ENCODE measurements at regions not wholly inside any gene's neighbourhood (a gene's known extent, or its start where the extent isn't known, plus 50 kb on each side); places are given as distances from the start of the nearest gene placed in this dataset.
A peak's percentile ranks its signal among the peaks of the same experiment; 100 is the strongest.

DNA sequence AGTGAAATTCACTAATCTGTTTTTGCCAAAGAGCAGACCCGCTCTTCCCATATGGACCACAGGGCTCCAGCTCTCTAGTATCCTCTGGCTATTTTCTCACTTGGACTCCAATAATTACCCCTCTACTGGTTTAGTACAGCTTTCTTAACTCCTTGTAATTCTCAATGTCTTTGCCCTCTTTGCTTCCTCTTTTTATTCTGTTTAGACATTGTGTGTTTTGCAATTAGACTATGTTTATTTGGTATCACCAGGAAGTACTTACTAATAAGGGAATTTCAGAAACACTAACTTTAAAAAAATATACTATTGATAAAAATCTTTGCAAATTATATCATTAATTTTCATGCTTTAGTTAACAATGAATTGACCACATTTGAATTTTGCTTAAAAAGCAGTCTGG lies 111.6 kb upstream of the OBI1 start:
- H3K4me3 ChIP-seq (ENCODE audit: low read length, poor library complexity, severe bottlenecking), result no peak overlapping the region
- H3K4me1 ChIP-seq (ENCODE audit: insufficient read depth, low read length, poor library complexity, severe bottlenecking), result no peaks in the 10 kb centered on the region
- H3F3A ChIP-seq (ENCODE audit: low read depth), result no peaks in the 10 kb centered on the region
- H3K9ac ChIP-seq (ENCODE audit: low read depth, low read length, poor library complexity, severe bottlenecking), result no peak overlapping the region
- TF ChIP-seq EZH2phosphoT487 (IDR thresholded peaks at IDR 0.05; ENCODE audit: borderline replicate concordance) (no peak), CTCF (conservative IDR thresholded peaks at IDR 0.05; ENCODE audit: low read length) (no peak)
- H2AFZ ChIP-seq (ENCODE audit: low read length), result no peak overlapping the region
- no peaks in the 10 kb centered on the region for H3K27me3 ChIP-seq (ENCODE audit: insufficient read depth, low read length, poor library complexity, severe bottlenecking)
- no peaks in the 10 kb centered on the region for H3K79me2 ChIP-seq (ENCODE audit: insufficient read depth, low read length)
- H3K9me2 ChIP-seq (replicated peaks; ENCODE audit: low read depth, low read length), result no peaks in the 10 kb centered on the region
- no peak overlapping the region for H3K4me2 ChIP-seq (ENCODE audit: low read depth, low read length, poor library complexity, severe bottlenecking)
- no peaks in the 10 kb centered on the region for H4K20me1 ChIP-seq (ENCODE audit: insufficient read depth, low read length, poor library complexity, severe bottlenecking)
- no peaks in the 10 kb centered on the region for H3K36me3 ChIP-seq (ENCODE audit: insufficient read depth, low read length)
- no peaks in the 10 kb centered on the region for H3K9me3 ChIP-seq (ENCODE audit: insufficient read depth, low read depth, low read length)

- no peaks in the 10 kb centered on the region for H3K79me2 ChIP-seq (ENCODE audit: insufficient read depth, low read length)
- H3F3A ChIP-seq (ENCODE audit: low read depth), result no peaks in the 10 kb centered on the region
- H3K9ac ChIP-seq (ENCODE audit: low read depth, low read length, poor library complexity, severe bottlenecking), result no peak overlapping the region
- no peak overlapping the region for H3K4me3 ChIP-seq (ENCODE audit: low read length, poor library complexity, severe bottlenecking)
- no peaks in the 10 kb centered on the region for H3K9me3 ChIP-seq (ENCODE audit: insufficient read depth, low read depth, low read length)
- TF ChIP-seq EZH2phosphoT487 (IDR thresholded peaks at IDR 0.05; ENCODE audit: borderline replicate concordance) (no peak), CTCF (conservative IDR thresholded peaks at IDR 0.05; ENCODE audit: low read length) (no peak)
- H4K20me1 ChIP-seq (ENCODE audit: insufficient read depth, low read length, poor library complexity, severe bottlenecking), result no peaks in the 10 kb centered on the region
- no peaks in the 10 kb centered on the region for H3K4me1 ChIP-seq (ENCODE audit: insufficient read depth, low read length, poor library complexity, severe bottlenecking)
- no peaks in the 10 kb centered on the region for H3K27me3 ChIP-seq (ENCODE audit: insufficient read depth, low read length, poor library complexity, severe bottlenecking)
- no peak overlapping the region for H3K4me2 ChIP-seq (ENCODE audit: low read depth, low read length, poor library complexity, severe bottlenecking)
- H3K36me3 ChIP-seq (ENCODE audit: insufficient read depth, low read length), result no peaks in the 10 kb centered on the region
- no peaks in the 10 kb centered on the region for H3K9me2 ChIP-seq (replicated peaks; ENCODE audit: low read depth, low read length)
- H2AFZ ChIP-seq (ENCODE audit: low read length), result no peak overlapping the region
These were observed 110.0 kb upstream of the OBI1 start for GRCh38 chr13:78768950-78769349.

DNA sequence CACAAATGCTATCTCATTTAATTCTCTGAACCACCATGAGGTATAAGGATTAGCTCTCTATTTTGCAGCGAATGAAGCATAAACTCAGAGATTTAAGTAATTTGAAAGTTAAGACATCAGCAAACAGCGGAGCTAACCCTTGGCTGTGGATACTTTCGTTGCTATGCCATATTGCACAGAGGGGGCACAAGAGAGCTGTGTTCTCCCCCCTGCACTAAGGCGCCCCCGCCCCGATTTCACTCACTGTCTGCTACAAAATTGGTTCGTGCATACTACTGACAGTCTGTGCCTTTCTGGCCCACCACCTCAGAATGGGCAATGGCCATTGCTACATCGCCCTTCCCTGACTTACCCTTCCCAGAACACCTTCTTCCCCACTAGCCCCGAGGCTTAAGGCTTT lies 105.7 kb upstream of the OBI1 start:
- Histone ChIP-seq H3K79me2 (ENCODE audit: insufficient read depth, low read length) (no peaks in the 10 kb centered on the region), H3K36me3 (ENCODE audit: insufficient read depth, low read length) (no peaks in the 10 kb centered on the region), H3K4me1 (ENCODE audit: insufficient read depth, low read length, poor library complexity, severe bottlenecking) (no peaks in the 10 kb centered on the region), H3K9me3 (ENCODE audit: insufficient read depth, low read depth, low read length) (no peaks in the 10 kb centered on the region), H2AFZ (ENCODE audit: low read length) (no peak overlapping the region), H3K9me2 (replicated peaks; ENCODE audit: low read depth, low read length) (no peaks in the 10 kb centered on the region), H3F3A (ENCODE audit: low read depth) (no peaks in the 10 kb centered on the region), H4K20me1 (ENCODE audit: insufficient read depth, low read length, poor library complexity, severe bottlenecking) (no peaks in the 10 kb centered on the region), H3K9ac (ENCODE audit: low read depth, low read length, poor library complexity, severe bottlenecking) (no peak overlapping the region), H3K27me3 (ENCODE audit: insufficient read depth, low read length, poor library complexity, severe bottlenecking) (no peaks in the 10 kb centered on the region), H3K4me2 (ENCODE audit: low read depth, low read length, poor library complexity, severe bottlenecking) (no peak overlapping the region), H3K4me3 (ENCODE audit: low read length, poor library complexity, severe bottlenecking) (no peak overlapping the region)
- TF ChIP-seq EZH2phosphoT487 (IDR thresholded peaks at IDR 0.05; ENCODE audit: borderline replicate concordance), result no peak
- TF ChIP-seq CTCF (conservative IDR thresholded peaks at IDR 0.05; ENCODE audit: low read length), result peak; percentile 18; the same call in 1 of the 2 replicates
